Epithelial cell of proximal tubule (primary cell): ENCODE measurements at regions not wholly inside any gene's neighbourhood (a gene's known extent, or its start where the extent isn't known, plus 50 kb on each side); places are given as distances from the start of the nearest gene placed in this dataset.

Experiments
- DNase-seq: peaks from one replicate; pipeline ENCODE4 v3.0.0-alpha.2; 2011; ENCODE audit warnings: low read depth
- H3K4me3 ChIP-seq: 2 replicates; pipeline ENCODE4 v1.5.1; 2011; ENCODE audit warnings: low read depth, mild to moderate bottlenecking, low read length
- CTCF ChIP-seq: conservative IDR thresholded peaks from 2 replicates; pipeline ENCODE4 v1.5.1; 2012; ENCODE audit warnings: low read depth, mild to moderate bottlenecking, low read length

- no peak for DNase-seq
- no peak for TF ChIP-seq CTCF
- H3K4me3 ChIP-seq, result no peak overlapping the region
Observed at GRCh38 chr12:67832155-67832554, 157.1 kb upstream of the IFNG-AS1 start.

- TF ChIP-seq CTCF, result no peak
- H3K4me3 ChIP-seq, result no peak overlapping the region
- DNase-seq, result no peak
Observed at GRCh38 chr12:67833602-67834001, 155.6 kb upstream of the IFNG-AS1 start.

DNA sequence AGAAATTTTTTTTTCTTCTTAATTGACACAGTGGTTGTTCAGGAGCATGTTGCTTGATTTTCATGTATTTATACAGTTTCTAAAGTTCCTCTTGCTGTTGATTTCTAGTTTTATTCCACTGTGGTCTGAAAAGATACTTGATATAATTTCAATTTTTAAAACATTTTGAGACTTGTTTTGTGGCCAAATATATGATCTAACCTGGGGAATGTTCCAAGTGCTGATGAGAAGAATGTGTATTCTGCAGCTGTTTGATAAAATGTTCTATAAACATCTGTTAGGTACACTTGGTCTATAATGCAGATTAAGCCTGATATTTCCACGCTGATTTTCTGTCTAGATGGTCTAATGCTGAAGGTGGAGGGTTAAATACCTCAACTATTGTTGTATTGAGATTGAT lies 151.4 kb upstream of the IFNG-AS1 start:
- TF ChIP-seq CTCF, result no peak
- no peak for DNase-seq
- no peak overlapping the region for H3K4me3 ChIP-seq

DNA sequence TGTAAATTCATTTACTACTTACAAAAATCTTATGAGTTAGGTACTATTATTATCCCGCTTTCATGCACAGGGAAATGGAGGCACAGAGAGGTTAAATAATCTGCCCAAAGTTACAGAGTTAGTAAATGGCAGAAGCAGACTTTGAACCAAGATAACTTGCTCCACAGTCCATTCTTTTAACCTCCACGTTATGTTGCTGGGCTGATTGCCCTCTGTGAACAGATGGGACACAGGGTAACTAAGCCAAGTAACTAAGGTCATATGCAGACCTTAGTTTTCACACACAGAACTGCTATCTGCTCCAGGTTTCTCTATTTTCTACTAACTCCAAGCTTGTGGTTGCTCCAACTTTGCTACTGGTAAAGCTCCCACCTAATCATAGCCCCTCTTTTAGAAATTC lies 147.1 kb upstream of the IFNG-AS1 start:
- H3K4me3 ChIP-seq, result no peak overlapping the region
- no peak for DNase-seq
- TF ChIP-seq CTCF, result no peak

GRCh38 chr12:67843257-67843656 lies 146.0 kb upstream of the IFNG-AS1 start:
- H3K4me3 ChIP-seq, result no peak overlapping the region
- no peak for TF ChIP-seq CTCF
- no peak for DNase-seq

- no peak overlapping the region for H3K4me3 ChIP-seq
- no peak for DNase-seq
- TF ChIP-seq CTCF, result no peak
Observed at GRCh38 chr12:67852701-67853100, 136.5 kb upstream of the IFNG-AS1 start.

DNA sequence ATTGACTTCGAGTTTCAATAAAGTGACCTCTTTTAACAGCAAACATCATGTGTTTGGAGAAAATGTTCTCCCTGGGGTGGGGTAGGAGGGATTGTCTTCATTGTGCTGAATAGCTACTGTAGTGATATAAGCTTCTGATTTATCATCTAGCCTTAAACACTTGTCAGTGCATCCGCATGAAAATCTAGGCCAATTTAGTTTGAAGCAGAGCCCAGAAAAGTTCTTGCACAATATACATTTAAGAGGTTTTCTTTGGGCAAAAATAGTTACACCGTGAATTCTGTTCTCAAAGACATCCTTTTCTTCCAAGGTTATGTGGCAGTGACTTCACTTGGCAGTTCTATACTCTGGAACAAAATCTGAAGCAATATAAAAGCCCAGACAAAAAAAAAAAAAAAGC lies 136.0 kb upstream of the IFNG-AS1 start:
- no peak for TF ChIP-seq CTCF
- no peak overlapping the region for H3K4me3 ChIP-seq
- no peak for DNase-seq
